Endothelial cell of umbilical vein (primary cell): ENCODE measurements at regions not wholly inside any gene's neighbourhood (a gene's known extent, or its start where the extent isn't known, plus 50 kb on each side); places are given as distances from the start of the nearest gene placed in this dataset.
"Not testable (repeated sequence)": the region's sequence is repeated elsewhere in the genome, so short reads cannot be mapped to it uniquely, and the experiment has no call there.

Experiments used
- BruUV-seq: library from RNA; stranded (reverse); fragments of 400-500 nt; replicated peaks from 2 replicates; lab custom pipeline; 2021; lab: Mats Ljungman, UMichigan
- CTCF ChIA-PET: fragments of 300-600, 350-600 bp; sonication (Branson Sonifier 250); formaldehyde crosslinking; loops from one replicate; lab custom pipeline; 2021; ENCODE audit warnings: antibody characterized with exemption, inconsistent platforms; lab: Charles Lee
- POLR2A ChIA-PET: fragments of 300-600, 350-600 bp; sonication (Branson Sonifier 250); formaldehyde crosslinking; loops from one replicate; lab custom pipeline; 2021; ENCODE audit warnings: antibody characterized with exemption, inconsistent platforms; lab: Charles Lee
- DNase-seq: peaks from one replicate; pipeline ENCODE4 v3.0.0-alpha.2; 2011; ENCODE audit warnings: low read depth, low spot score
- FAIRE-seq: peaks from 2 replicates; lab custom pipeline; 2011; peaks lifted over from hg19 to GRCh38; lab: Jason Lieb, UNC
- H2AFZ ChIP-seq: 2 replicates; pipeline ENCODE4 v1.6.0; 2012; ENCODE audit warnings: low read depth, low read length, control low read depth, inconsistent platforms
- H3K27ac ChIP-seq: 2 replicates; pipeline ENCODE4 v1.5.1; 2011; ENCODE audit warnings: low read depth, mild to moderate bottlenecking, control low read depth, low read length, moderate library complexity; ENCODE audit not compliant: insufficient read depth
- H3K27me3 ChIP-seq, 2 experiments: 2 replicates each; pipeline versions ENCODE4 v1.6.0 to v1.6.1; 2011; ENCODE audit warnings: low read length in 2 of 2, mixed read lengths in 1 of 2; ENCODE audit not compliant: control insufficient read depth in 2 of 2, insufficient read depth in 2 of 2
- H3K36me3 ChIP-seq, 2 experiments: 2 replicates in 1 of 2; 3 replicates in 1 of 2; pipeline ENCODE4 v1.5.1; 2011; ENCODE audit warnings: low read length in 2 of 2, mild to moderate bottlenecking in 1 of 2, moderate library complexity in 1 of 2; ENCODE audit not compliant: control insufficient read depth in 2 of 2, insufficient read depth in 2 of 2; ENCODE audit errors: extremely low read depth in 1 of 2
- H3K4me1 ChIP-seq: 3 replicates; pipeline ENCODE4 v1.5.1; 2011; ENCODE audit warnings: mild to moderate bottlenecking, low read length; ENCODE audit not compliant: control insufficient read depth, insufficient read depth; ENCODE audit errors: extremely low read depth
- H3K4me2 ChIP-seq: 2 replicates; pipeline ENCODE4 v1.6.1; 2011; ENCODE audit warnings: low read length, control low read depth, mixed read lengths; ENCODE audit not compliant: insufficient read depth
- H3K4me3 ChIP-seq, 3 experiments: fragments of 200-600 bp in 1 of 3; sonication (generic), shearing (Covaris generic) in 1 of 3; replicated peaks in 1 of 3; 2 replicates each; pipeline ENCODE4 v1.5.1; 2011 to 2016; ENCODE audit warnings: control low read depth in 3 of 3, low read length in 3 of 3, mild to moderate bottlenecking in 2 of 3, inconsistent platforms in 1 of 3, low read depth in 1 of 3, moderate library complexity in 1 of 3; ENCODE audit not compliant: insufficient read depth in 1 of 3
- H3K79me2 ChIP-seq: 2 replicates; pipeline ENCODE4 v1.6.0; 2012; ENCODE audit warnings: low read length, inconsistent platforms; ENCODE audit not compliant: control insufficient read depth, insufficient read depth
- H3K9ac ChIP-seq: replicated peaks from 2 replicates; pipeline ENCODE3; 2011; ENCODE audit warnings: low read length, control low read depth; ENCODE audit not compliant: insufficient read depth; ENCODE audit errors: extremely low read depth
- H3K9me1 ChIP-seq: replicated peaks from 3 replicates; pipeline ENCODE4 v1.6.0; 2011; ENCODE audit warnings: mild to moderate bottlenecking, low read length; ENCODE audit not compliant: control insufficient read depth, insufficient read depth; ENCODE audit errors: extremely low read depth
- H3K9me3 ChIP-seq: replicated peaks from 2 replicates; pipeline ENCODE4 v1.5.1; 2012; ENCODE audit warnings: low read length, inconsistent platforms; ENCODE audit not compliant: control insufficient read depth, insufficient read depth
- H4K20me1 ChIP-seq: replicated peaks from 2 replicates; pipeline ENCODE3; 2011; ENCODE audit warnings: mild to moderate bottlenecking, low read length; ENCODE audit not compliant: control insufficient read depth, insufficient read depth; ENCODE audit errors: extremely low read depth
- dilution Hi-C: fragments of 300-500 bp; cut with MboI; formaldehyde crosslinking; loops from one replicate; pipeline ENCODE4 v1.15.0; 2019; ENCODE audit warnings: low sequenced_read_pairs; ENCODE audit not compliant: extremely low pct_ligation_motif_present
- intact Hi-C: fragments of 100-400 bp; cut with micrococcal nuclease; formaldehyde crosslinking; loops from one replicate; pipeline ENCODE4 v1.10.0; 2022

DNA sequence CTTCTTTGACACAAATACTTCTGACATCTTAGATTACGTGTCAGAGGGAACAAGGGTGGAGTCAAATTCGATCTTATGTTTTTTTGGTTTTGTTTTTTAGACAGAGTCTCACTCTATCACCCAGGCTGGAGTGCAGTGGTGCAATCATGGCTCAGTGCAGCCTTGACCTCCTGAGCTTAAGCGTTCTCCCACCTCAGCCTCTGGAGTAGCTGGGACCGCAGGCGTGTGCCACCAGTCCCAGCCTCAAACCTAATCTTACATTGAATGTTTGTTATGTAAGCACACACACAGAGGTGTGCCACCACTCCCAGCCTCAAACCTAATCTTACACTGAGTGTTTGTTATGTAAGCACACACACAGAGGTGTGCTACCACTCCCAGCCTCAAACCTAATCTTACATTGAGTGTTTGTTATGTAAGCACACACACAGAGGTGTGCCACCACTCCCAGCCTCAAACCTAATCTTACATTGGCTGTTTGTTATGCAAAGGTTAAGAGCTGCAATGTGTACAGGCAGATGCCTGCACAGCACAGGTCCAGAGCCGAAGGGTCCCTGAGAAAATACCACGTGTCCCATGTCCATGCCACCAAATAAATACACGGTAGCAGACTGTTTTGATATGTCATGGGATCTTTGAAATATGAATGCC lies 118.0 kb downstream of the ATP6V0E2 start:
- POLR2A ChIA-PET, DNase-seq, H3K79me2 ChIP-seq, H3K9me1 ChIP-seq, H3K36me3 ChIP-seq, FAIRE-seq, H3K27me3 ChIP-seq, H3K27ac ChIP-seq, dilution Hi-C loops, BruUV-seq, H4K20me1 ChIP-seq, H3K4me2 ChIP-seq, H3K4me3 ChIP-seq, H3K9ac ChIP-seq, H3K4me1 ChIP-seq, H3K9me3 ChIP-seq, intact Hi-C loops, H2AFZ ChIP-seq, CTCF ChIA-PET: not testable (repeated sequence)

DNA sequence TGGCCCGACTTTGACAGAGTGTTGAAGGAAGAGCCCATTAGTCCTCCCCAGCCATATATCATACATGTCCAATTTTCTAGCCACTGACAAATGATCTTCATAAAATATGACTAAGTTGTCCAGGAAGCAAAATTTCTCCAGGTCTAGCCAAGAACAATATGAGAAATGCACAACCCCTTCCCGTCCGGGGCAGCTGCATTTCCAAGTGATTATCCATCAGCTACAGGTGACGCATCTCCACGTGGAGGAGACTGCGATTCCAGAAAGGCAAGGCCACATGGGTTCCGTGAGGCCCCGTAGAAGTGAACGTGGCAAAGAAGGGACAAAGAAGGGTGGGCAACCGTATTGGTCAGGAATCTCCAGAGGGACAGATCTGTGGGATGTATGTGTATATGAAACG lies 118.6 kb downstream of the ATP6V0E2 start:
- FAIRE-seq, H3K9me3 ChIP-seq, H3K4me1 ChIP-seq, POLR2A ChIA-PET, H3K9ac ChIP-seq, H3K4me2 ChIP-seq, BruUV-seq, CTCF ChIA-PET, H3K36me3 ChIP-seq, dilution Hi-C loops, H3K4me3 ChIP-seq, H3K9me1 ChIP-seq, H3K27ac ChIP-seq, H2AFZ ChIP-seq, H4K20me1 ChIP-seq, intact Hi-C loops, DNase-seq, H3K79me2 ChIP-seq, H3K27me3 ChIP-seq: not testable (repeated sequence)

DNA sequence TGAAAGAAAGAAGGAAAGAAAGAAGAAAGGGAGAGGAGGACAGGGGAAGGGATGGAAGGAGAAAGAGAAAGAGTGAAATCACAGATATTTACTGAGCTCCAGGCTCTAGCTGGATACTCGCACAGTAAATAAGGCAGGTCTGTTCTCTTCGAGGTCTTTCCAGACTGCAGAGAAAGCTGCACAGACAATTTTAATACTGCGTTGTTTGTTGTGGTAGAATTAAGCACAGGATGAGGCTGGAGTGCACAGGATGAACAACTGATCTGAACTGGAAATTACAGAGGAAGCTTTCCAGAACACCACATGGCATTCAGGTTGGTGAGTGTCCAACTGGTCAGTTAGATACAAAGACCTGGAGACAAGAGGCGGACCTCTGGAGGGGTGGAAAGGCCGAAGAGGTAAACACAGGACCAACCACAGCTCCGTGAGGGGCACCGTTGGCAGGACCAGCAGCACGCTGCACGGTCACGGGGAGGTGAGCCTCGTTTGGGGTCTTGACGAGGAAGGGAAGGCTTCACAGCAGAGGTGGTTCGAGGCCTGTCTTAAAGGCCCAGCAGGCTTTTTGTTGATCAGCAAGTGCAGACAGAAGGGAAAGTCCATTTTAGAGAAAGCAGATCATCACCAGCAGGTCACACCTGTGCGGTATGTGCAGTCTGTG lies 121.7 kb downstream of the ATP6V0E2 start:
- not testable (repeated sequence) for BruUV-seq

DNA sequence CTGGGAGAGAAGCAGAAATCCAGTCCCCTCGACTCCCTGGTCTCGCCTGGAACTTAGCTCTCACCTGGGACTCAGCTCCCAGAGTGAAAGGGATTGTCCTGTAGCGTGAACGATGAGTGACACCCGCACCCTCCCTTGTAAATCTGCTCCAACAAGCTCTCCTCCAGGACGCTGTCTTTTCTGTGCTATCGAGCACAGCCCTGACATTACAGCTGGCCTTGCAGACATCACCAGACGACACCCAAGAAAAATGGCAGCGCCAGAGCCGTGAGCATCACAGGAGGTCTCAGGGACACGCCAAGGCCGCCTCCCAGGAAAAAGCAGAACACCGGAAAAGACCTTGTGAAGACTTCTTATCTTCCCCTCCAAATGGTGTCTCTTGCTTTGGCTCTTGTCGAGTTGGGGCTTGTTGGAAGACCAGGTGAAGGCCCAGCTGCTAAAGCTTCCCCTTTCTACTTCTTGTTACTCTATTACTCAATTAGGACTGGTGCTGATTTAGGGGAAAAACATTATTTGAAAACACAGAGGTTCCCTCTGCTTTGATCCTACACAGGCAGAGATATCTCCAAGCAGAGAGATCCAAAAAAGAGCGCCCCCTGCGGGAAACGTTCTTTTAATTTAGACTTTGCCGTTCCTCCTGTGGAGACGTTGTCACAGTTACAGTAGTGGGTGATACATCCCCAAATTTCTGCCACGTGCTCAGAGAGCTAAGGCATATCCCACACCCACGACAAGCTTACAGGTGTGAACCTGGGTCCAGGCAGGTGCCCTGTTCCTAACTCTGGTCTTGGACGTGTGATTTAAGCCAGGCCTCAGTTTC lies 127.2 kb downstream of the ATP6V0E2 start:
- H3K9me3 ChIP-seq, BruUV-seq, H3K9ac ChIP-seq, H3K27ac ChIP-seq, POLR2A ChIA-PET, H3K79me2 ChIP-seq, dilution Hi-C loops, H3K4me3 ChIP-seq, H3K4me2 ChIP-seq, CTCF ChIA-PET, H3K27me3 ChIP-seq, H2AFZ ChIP-seq, H3K9me1 ChIP-seq, DNase-seq, H3K36me3 ChIP-seq, FAIRE-seq, H4K20me1 ChIP-seq, intact Hi-C loops, H3K4me1 ChIP-seq: not testable (repeated sequence)

More for the DNA sequence above, 121.7 kb downstream of the ATP6V0E2 start:
- H3K9me3 ChIP-seq, H3K4me3 ChIP-seq, dilution Hi-C loops, CTCF ChIA-PET, intact Hi-C loops, POLR2A ChIA-PET, H4K20me1 ChIP-seq, H2AFZ ChIP-seq, H3K27ac ChIP-seq, FAIRE-seq, H3K4me1 ChIP-seq, H3K79me2 ChIP-seq, H3K27me3 ChIP-seq, H3K4me2 ChIP-seq, DNase-seq, H3K9ac ChIP-seq, H3K9me1 ChIP-seq, H3K36me3 ChIP-seq: not testable (repeated sequence)
